ENCODE measurements at regions not wholly inside any gene's neighbourhood (a gene's known extent, or its start where the extent isn't known, plus 50 kb on each side); places are given as distances from the start of the nearest gene placed in this dataset.

- no peak for DNase-seq (ENCODE audit: low read depth in 2 of 2)
These were observed 119.9 kb upstream of the NCOR2 start for GRCh38 chr12:124687174-124687902.

GRCh38 chr12:124686370-124687173 lies 119.2 kb upstream of the NCOR2 start:
- DNase-seq (ENCODE audit: low read depth in 2 of 2) = no peak

- DNase-seq (ENCODE audit: low read depth in 2 of 2) = no peak
These were observed 118.4 kb upstream of the NCOR2 start for GRCh38 chr12:124685689-124686369.

GRCh38 chr12:124684971-124685688 lies 117.7 kb upstream of the NCOR2 start:
- DNase-seq (ENCODE audit: low read depth in 2 of 2) = peak in 1 of 2 donors; percentile 5

GRCh38 chr12:124684496-124684895 lies 117.1 kb upstream of the NCOR2 start:
- DNase-seq (ENCODE audit: low read depth in 2 of 2) = no peak

- DNase-seq (ENCODE audit: low read depth in 2 of 2) = no peak
These were observed 116.0 kb upstream of the NCOR2 start for GRCh38 chr12:124683152-124684124.

- DNase-seq (ENCODE audit: low read depth in 2 of 2) = no peak
These were observed 115.2 kb upstream of the NCOR2 start for GRCh38 chr12:124682425-124683151.

- no peak for DNase-seq (ENCODE audit: low read depth in 2 of 2)
These were observed 114.5 kb upstream of the NCOR2 start for GRCh38 chr12:124681779-124682391.

- no peak for DNase-seq (ENCODE audit: low read depth in 2 of 2)
These were observed 113.7 kb upstream of the NCOR2 start for GRCh38 chr12:124680863-124681778.

- DNase-seq (ENCODE audit: low read depth in 2 of 2) = no peak
These were observed 112.3 kb upstream of the NCOR2 start for GRCh38 chr12:124679533-124680371.

GRCh38 chr12:124679047-124679446 lies 111.6 kb upstream of the NCOR2 start:
- no peak for DNase-seq (ENCODE audit: low read depth in 2 of 2)

GRCh38 chr12:124678421-124678893 lies 111.0 kb upstream of the NCOR2 start:
- DNase-seq (ENCODE audit: low read depth in 2 of 2) = no peak

- DNase-seq (ENCODE audit: low read depth in 2 of 2) = no peak
These were observed 110.3 kb upstream of the NCOR2 start for GRCh38 chr12:124677552-124678356.

- no peak for DNase-seq (ENCODE audit: low read depth in 2 of 2)
These were observed 109.5 kb upstream of the NCOR2 start for GRCh38 chr12:124676714-124677462.

- no peak for DNase-seq (ENCODE audit: low read depth in 2 of 2)
These were observed 108.7 kb upstream of the NCOR2 start for GRCh38 chr12:124675881-124676713.
